Mesenchymal stem cell (in vitro differentiated cells and primary cell): ENCODE measurements at regions not wholly inside any gene's neighbourhood (a gene's known extent, or its start where the extent isn't known, plus 50 kb on each side); places are given as distances from the start of the nearest gene placed in this dataset.

ENCODE experiments used
- DNase-seq: peaks from one replicate; pipeline ENCODE4 v3.0.0-alpha.2; 2013
- H2AFZ ChIP-seq: one replicate; pipeline ENCODE4 v1.6.1; 2013; ENCODE audit warnings: low read depth, mild to moderate bottlenecking, control low read depth, inconsistent platforms, low read length, moderate library complexity
- H2AK5ac ChIP-seq: 2 replicates; pipeline ENCODE4 v1.6.1; 2013; ENCODE audit warnings: low read length, moderate library complexity, mild to moderate bottlenecking, inconsistent platforms; ENCODE audit not compliant: severe bottlenecking
- H2BK120ac ChIP-seq: one replicate; pipeline ENCODE4 v1.6.1; 2013; ENCODE audit warnings: low read depth, mild to moderate bottlenecking, inconsistent platforms, low read length, moderate library complexity
- H2BK12ac ChIP-seq, 2 experiments: one replicate each; pipeline ENCODE4 v1.6.1; 2013; ENCODE audit warnings: inconsistent platforms in 2 of 2, low read length in 2 of 2, mild to moderate bottlenecking in 2 of 2, moderate library complexity in 2 of 2, control low read depth in 1 of 2
- H2BK15ac ChIP-seq: one replicate; pipeline ENCODE4 v1.6.1; 2013; ENCODE audit warnings: mild to moderate bottlenecking, low read depth, inconsistent platforms; ENCODE audit not compliant: poor library complexity, severe bottlenecking
- H2BK5ac ChIP-seq: 2 replicates; pipeline ENCODE4 v1.6.1; 2013; ENCODE audit warnings: low read depth, mild to moderate bottlenecking, low read length, control low read depth, inconsistent platforms; ENCODE audit not compliant: poor library complexity, severe bottlenecking
- H3K14ac ChIP-seq, 2 experiments: one replicate each; pipeline ENCODE4 v1.6.1; 2013; ENCODE audit warnings: inconsistent platforms in 2 of 2, low read length in 2 of 2, control low read depth in 1 of 2, mild to moderate bottlenecking in 1 of 2, moderate library complexity in 1 of 2
- H3K18ac ChIP-seq, 2 experiments: one replicate each; pipeline ENCODE4 v1.6.1; 2013; ENCODE audit warnings: inconsistent platforms in 2 of 2, low read length in 2 of 2, control low read depth in 1 of 2, low read depth in 1 of 2, mild to moderate bottlenecking in 1 of 2
- H3K23ac ChIP-seq, 2 experiments: one replicate each; pipeline ENCODE4 v1.6.1; 2013; ENCODE audit warnings: inconsistent platforms in 2 of 2, low read length in 2 of 2, mild to moderate bottlenecking in 2 of 2, moderate library complexity in 2 of 2, control low read depth in 1 of 2
- H3K27ac ChIP-seq: 2 replicates; pipeline ENCODE4 v1.5.1; 2013; ENCODE audit warnings: mild to moderate bottlenecking, moderate library complexity, low read length, control low read depth, inconsistent platforms; ENCODE audit not compliant: poor library complexity, severe bottlenecking
- H3K27me3 ChIP-seq, 2 experiments: 2 replicates each; pipeline versions ENCODE4 v1.6.1 to v1.7.0; 2013; ENCODE audit warnings: low read length in 2 of 2, mild to moderate bottlenecking in 2 of 2, moderate library complexity in 2 of 2, control low read depth in 1 of 2, inconsistent platforms in 1 of 2; ENCODE audit not compliant: control insufficient read depth in 1 of 2, insufficient read depth in 1 of 2
- H3K36me3 ChIP-seq, 2 experiments: 2 replicates each; pipeline versions ENCODE4 v1.6.1 to v1.7.0; 2013; ENCODE audit warnings: low read length in 2 of 2, control low read depth in 1 of 2, inconsistent platforms in 1 of 2, low read depth in 1 of 2, mild to moderate bottlenecking in 1 of 2; ENCODE audit not compliant: insufficient read depth in 2 of 2, control insufficient read depth in 1 of 2
- H3K4ac ChIP-seq, 2 experiments: one replicate each; pipeline ENCODE4 v1.6.1; 2013; ENCODE audit warnings: inconsistent platforms in 2 of 2, low read length in 2 of 2, mild to moderate bottlenecking in 2 of 2, moderate library complexity in 2 of 2, control low read depth in 1 of 2, low read depth in 1 of 2
- H3K4me1 ChIP-seq: 2 replicates; pipeline ENCODE4 v1.6.1; 2013; ENCODE audit warnings: low read depth, low read length, control low read depth; ENCODE audit not compliant: control insufficient read depth, insufficient read depth
- H3K4me2 ChIP-seq: 2 replicates; pipeline ENCODE4 v1.6.1; 2013; ENCODE audit warnings: low read length, mild to moderate bottlenecking, inconsistent platforms; ENCODE audit not compliant: poor library complexity, severe bottlenecking
- H3K4me3 ChIP-seq, 2 experiments: 2 replicates each; pipeline versions ENCODE4 v1.5.1 to v1.7.0; 2013; ENCODE audit warnings: low read length in 2 of 2, mild to moderate bottlenecking in 2 of 2, control low read depth in 1 of 2, low read depth in 1 of 2; ENCODE audit not compliant: insufficient read depth in 1 of 2
- H3K79me1 ChIP-seq: replicated peaks from 2 replicates; pipeline ENCODE4 v1.6.1; 2013; ENCODE audit warnings: mild to moderate bottlenecking, control low read depth, low read length, inconsistent platforms; ENCODE audit not compliant: poor library complexity, severe bottlenecking
- H3K9ac ChIP-seq: 2 replicates; pipeline ENCODE4 v1.7.0; 2013; ENCODE audit warnings: mild to moderate bottlenecking, low read length, moderate library complexity
- H3K9me3 ChIP-seq: 2 replicates; pipeline ENCODE4 v1.7.0; 2013; ENCODE audit warnings: mild to moderate bottlenecking, low read length; ENCODE audit not compliant: control insufficient read depth
- H4K8ac ChIP-seq: one replicate; pipeline ENCODE4 v1.6.1; 2013; ENCODE audit warnings: inconsistent platforms, mild to moderate bottlenecking, low read length, moderate library complexity
- H4K91ac ChIP-seq: one replicate; pipeline ENCODE4 v1.6.1; 2013; ENCODE audit warnings: mild to moderate bottlenecking, low read length, inconsistent platforms
- WGBS: methylation state at CpG from one replicate; pipeline ENCODE4 v1.1.7; 2013; ENCODE audit warnings: mixed read lengths; 5-methylcytosine and 5-hydroxymethylcytosine counted together

GRCh38 chr1:206415942-206416341 lies 54.3 kb upstream of the IKBKE start:
- no peaks in the 10 kb centered on the region for H3K27me3 ChIP-seq
- H4K8ac ChIP-seq: no peak overlapping the region
- no peak overlapping the region for H2AK5ac ChIP-seq
- no peak overlapping the region for H2BK15ac ChIP-seq
- H3K4me2 ChIP-seq: no peak overlapping the region
- H3K9ac ChIP-seq: no peak overlapping the region
- H3K36me3 ChIP-seq: peaks cover 6 to 79% of the 10 kb centered on the region in 2 experiments
- H2AFZ ChIP-seq: no peak overlapping the region
- H3K4me3 ChIP-seq: no peak overlapping the region
- 44% methylated on average over 4 of the region's 6 CpGs for WGBS
- H3K79me1 ChIP-seq: peaks cover 10% of the 10 kb centered on the region
- no peak overlapping the region for H3K23ac ChIP-seq
- no peaks in the 10 kb centered on the region for H3K9me3 ChIP-seq
- H2BK5ac ChIP-seq: no peak overlapping the region
- no peak for DNase-seq
- H2BK12ac ChIP-seq: peak overlapping the region in 1 of 2 experiments; percentile 37
- no peak overlapping the region for H4K91ac ChIP-seq
- H3K18ac ChIP-seq: peak overlapping the region in 1 of 2 experiments; percentile 25
- no peak overlapping the region for H3K14ac ChIP-seq
- H3K4ac ChIP-seq: no peak overlapping the region
- H3K27ac ChIP-seq: no peak overlapping the region
- peaks cover 4% of the 10 kb centered on the region for H3K4me1 ChIP-seq
- no peak overlapping the region for H2BK120ac ChIP-seq

DNA sequence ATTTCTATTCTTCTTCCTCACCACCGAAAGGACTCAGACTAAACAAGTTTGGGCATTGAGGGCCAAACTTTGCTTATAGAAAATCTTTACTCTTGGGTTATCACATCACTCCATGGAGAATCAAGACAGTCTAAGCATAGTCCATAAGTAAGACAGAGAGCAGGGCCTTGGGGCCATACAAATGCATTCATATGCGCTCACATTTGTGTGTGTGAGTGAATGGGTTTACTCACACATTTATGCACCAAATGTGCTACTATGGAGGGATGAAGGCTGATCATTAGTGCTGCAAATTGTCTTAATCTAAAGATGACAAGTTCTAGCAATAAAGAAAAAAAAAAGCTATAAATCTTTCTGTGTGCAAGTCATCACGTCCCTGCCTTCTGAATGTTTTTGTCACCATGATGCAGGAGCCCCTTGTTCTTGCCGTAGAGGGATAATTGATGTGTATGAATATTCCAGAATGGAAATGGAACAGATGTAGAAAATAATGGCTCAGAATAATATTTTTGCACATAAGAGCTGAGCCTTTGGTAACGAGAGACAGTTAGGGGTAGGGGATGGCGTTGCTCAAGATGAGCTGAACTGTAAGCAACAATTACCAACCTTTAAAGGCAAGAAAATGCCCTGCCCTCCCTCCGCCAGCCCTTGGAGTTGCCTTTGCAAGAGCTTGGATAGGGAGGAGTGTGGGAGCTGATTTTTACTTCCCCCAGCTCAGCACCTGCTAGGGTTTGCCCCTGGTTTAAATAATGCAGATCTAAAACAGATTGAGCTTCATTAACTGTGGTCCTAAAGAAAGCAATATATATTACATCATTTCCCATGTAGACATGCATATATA lies 52.3 kb upstream of the IKBKE start:
- Histone ChIP-seq H2BK15ac (no peak overlapping the region), H2BK5ac (no peak overlapping the region), H2BK12ac (no peak overlapping the region), H3K9ac (no peak overlapping the region), H3K18ac (no peak overlapping the region), H4K91ac (no peak overlapping the region), H4K8ac (no peak overlapping the region), H3K23ac (no peak overlapping the region), H3K79me1 (peaks cover 4% of the 10 kb centered on the region), H3K9me3 (no peaks in the 10 kb centered on the region), H3K4me2 (no peak overlapping the region), H3K14ac (no peak overlapping the region), H3K36me3 (peaks cover 9 to 88% of the 10 kb centered on the region in 2 experiments), H3K27ac (no peak overlapping the region), H3K27me3 (no peaks in the 10 kb centered on the region), H2AFZ (no peak overlapping the region), H3K4me1 (peaks cover 4% of the 10 kb centered on the region), H2BK120ac (no peak overlapping the region), H2AK5ac (no peak overlapping the region), H3K4ac (no peak overlapping the region), H3K4me3 (no peak overlapping the region)
- whole genome bisulfite sequencing: 95% methylated on average over 6 of the region's 7 CpGs
- DNase-seq: no peak

- Histone ChIP-seq H2AFZ (no peak overlapping the region), H3K9ac (no peak overlapping the region), H2BK12ac (no peak overlapping the region), H3K23ac (no peak overlapping the region), H2AK5ac (no peak overlapping the region), H3K27ac (no peak overlapping the region), H2BK15ac (no peak overlapping the region), H3K27me3 (no peaks in the 10 kb centered on the region), H2BK5ac (no peak overlapping the region), H3K4me3 (no peak overlapping the region), H3K4me2 (no peak overlapping the region), H3K14ac (no peak overlapping the region), H4K8ac (no peak overlapping the region), H3K36me3 (peaks cover 10 to 89% of the 10 kb centered on the region in 2 experiments), H3K79me1 (peaks cover 5% of the 10 kb centered on the region), H2BK120ac (no peak overlapping the region), H4K91ac (no peak overlapping the region), H3K9me3 (no peaks in the 10 kb centered on the region), H3K4me1 (peaks cover 4% of the 10 kb centered on the region), H3K4ac (no peak overlapping the region), H3K18ac (peak overlapping the region in 1 of 2 experiments; percentile 11)
- WGBS: 88% methylated on average over 1 of the region's 2 CpGs
- DNase-seq: no peak
Measured at GRCh38 chr1:206419250-206419649, 51.0 kb upstream of the IKBKE start.

GRCh38 chr1:206419783-206420182 lies 50.5 kb upstream of the IKBKE start:
- WGBS: no CpG with 5 or more reads among the region's 2 CpGs
- no peaks in the 10 kb centered on the region for H3K27me3 ChIP-seq

More at GRCh38 chr1:206419783-206420182, 50.5 kb upstream of the IKBKE start:
- Histone ChIP-seq H3K79me1 (peaks cover 8% of the 10 kb centered on the region), H2BK15ac (no peak overlapping the region), H3K18ac (no peak overlapping the region), H3K9me3 (no peaks in the 10 kb centered on the region), H2BK5ac (no peak overlapping the region), H3K4me1 (peaks cover 4% of the 10 kb centered on the region), H4K8ac (no peak overlapping the region), H3K4me2 (no peak overlapping the region), H2AFZ (no peak overlapping the region), H2BK120ac (no peak overlapping the region), H3K4ac (no peak overlapping the region), H3K4me3 (no peak overlapping the region), H4K91ac (no peak overlapping the region), H3K27ac (no peak overlapping the region), H3K23ac (no peak overlapping the region), H2BK12ac (no peak overlapping the region), H3K14ac (no peak overlapping the region), H3K9ac (no peak overlapping the region), H2AK5ac (no peak overlapping the region), H3K36me3 (peaks cover 15 to 89% of the 10 kb centered on the region in 2 experiments)
- DNase-seq: no peak
